Right lobe of liver (tissue), 4 donors: ENCODE measurements at regions not wholly inside any gene's neighbourhood (a gene's known extent, or its start where the extent isn't known, plus 50 kb on each side); places are given as distances from the start of the nearest gene placed in this dataset.

Source experiments
- POLR2A ChIP-seq: fragments of 450-650 bp; IDR thresholded peaks from one replicate; pipeline ENCODE4 v1.6.1; 2017; ENCODE audit warnings: antibody characterized with exemption, mild to moderate bottlenecking
- TF ChIP-seq, protein P1 (sequence below), 4 donors: fragments of 200-600 bp in 3 of 4; fragments of 450-650 bp in 1 of 4; IDR thresholded peaks; one replicate each; pipeline versions ENCODE4 v1.5.1 to v1.8.0; 2016 to 2022; ENCODE audit warnings: antibody characterized with exemption in 4 of 4, mild to moderate bottlenecking in 2 of 4
- donor health status: DM: no; HTN: no; CAD: no.
- donor health status: DM: no; HTN: no; CAD: no.
- donor health status: DM: no; HTN: yes; CAD: no.

DNA sequence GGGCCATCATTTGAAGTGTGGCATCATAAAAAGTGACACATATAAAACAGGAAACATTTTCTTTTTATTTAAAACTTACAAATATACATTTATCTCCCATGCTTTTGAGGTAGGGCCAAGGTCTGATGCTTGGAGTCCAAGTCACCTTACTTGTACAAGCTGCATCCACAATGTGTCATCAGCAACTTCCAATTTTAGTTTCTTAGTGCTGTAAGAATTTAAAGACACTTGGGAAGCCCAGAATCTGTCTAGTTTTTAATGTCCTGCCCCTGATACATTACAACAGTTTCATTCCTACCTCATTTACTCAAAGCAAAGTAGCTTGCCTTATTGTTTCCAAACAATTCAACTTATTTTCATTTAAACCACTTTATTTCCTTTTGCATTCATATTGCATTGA, 297.7 kb downstream of the MTX2 start:
- no peak for TF ChIP-seq POLR2A
- TF ChIP-seq, protein P1, sequence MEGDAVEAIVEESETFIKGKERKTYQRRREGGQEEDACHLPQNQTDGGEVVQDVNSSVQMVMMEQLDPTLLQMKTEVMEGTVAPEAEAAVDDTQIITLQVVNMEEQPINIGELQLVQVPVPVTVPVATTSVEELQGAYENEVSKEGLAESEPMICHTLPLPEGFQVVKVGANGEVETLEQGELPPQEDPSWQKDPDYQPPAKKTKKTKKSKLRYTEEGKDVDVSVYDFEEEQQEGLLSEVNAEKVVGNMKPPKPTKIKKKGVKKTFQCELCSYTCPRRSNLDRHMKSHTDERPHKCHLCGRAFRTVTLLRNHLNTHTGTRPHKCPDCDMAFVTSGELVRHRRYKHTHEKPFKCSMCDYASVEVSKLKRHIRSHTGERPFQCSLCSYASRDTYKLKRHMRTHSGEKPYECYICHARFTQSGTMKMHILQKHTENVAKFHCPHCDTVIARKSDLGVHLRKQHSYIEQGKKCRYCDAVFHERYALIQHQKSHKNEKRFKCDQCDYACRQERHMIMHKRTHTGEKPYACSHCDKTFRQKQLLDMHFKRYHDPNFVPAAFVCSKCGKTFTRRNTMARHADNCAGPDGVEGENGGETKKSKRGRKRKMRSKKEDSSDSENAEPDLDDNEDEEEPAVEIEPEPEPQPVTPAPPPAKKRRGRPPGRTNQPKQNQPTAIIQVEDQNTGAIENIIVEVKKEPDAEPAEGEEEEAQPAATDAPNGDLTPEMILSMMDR (IDR thresholded peaks at IDR 0.05): no peak
